Endothelial cell of umbilical vein (primary cell): ENCODE measurements at regions not wholly inside any gene's neighbourhood (a gene's known extent, or its start where the extent isn't known, plus 50 kb on each side); places are given as distances from the start of the nearest gene placed in this dataset.

Experiments
- BruUV-seq: library from RNA; stranded (reverse); fragments of 400-500 nt; replicated peaks from 2 replicates; lab custom pipeline; 2021; lab: Mats Ljungman, UMichigan
- CTCF ChIA-PET: fragments of 300-600, 350-600 bp; sonication (Branson Sonifier 250); formaldehyde crosslinking; loops from one replicate; lab custom pipeline; 2021; ENCODE audit warnings: antibody characterized with exemption, inconsistent platforms; lab: Charles Lee
- POLR2A ChIA-PET: fragments of 300-600, 350-600 bp; sonication (Branson Sonifier 250); formaldehyde crosslinking; loops from one replicate; lab custom pipeline; 2021; ENCODE audit warnings: antibody characterized with exemption, inconsistent platforms; lab: Charles Lee
- DNase-seq: peaks from one replicate; pipeline ENCODE4 v3.0.0-alpha.2; 2011; ENCODE audit warnings: low read depth, low spot score
- FAIRE-seq: peaks from 2 replicates; lab custom pipeline; 2011; peaks lifted over from hg19 to GRCh38; lab: Jason Lieb, UNC
- H2AFZ ChIP-seq: 2 replicates; pipeline ENCODE4 v1.6.0; 2012; ENCODE audit warnings: low read depth, low read length, control low read depth, inconsistent platforms
- H3K27ac ChIP-seq: 2 replicates; pipeline ENCODE4 v1.5.1; 2011; ENCODE audit warnings: low read depth, mild to moderate bottlenecking, control low read depth, low read length, moderate library complexity; ENCODE audit not compliant: insufficient read depth
- H3K27me3 ChIP-seq, 2 experiments: 2 replicates each; pipeline versions ENCODE4 v1.6.0 to v1.6.1; 2011; ENCODE audit warnings: low read length in 2 of 2, mixed read lengths in 1 of 2; ENCODE audit not compliant: control insufficient read depth in 2 of 2, insufficient read depth in 2 of 2
- H3K36me3 ChIP-seq, 2 experiments: 2 replicates in 1 of 2; 3 replicates in 1 of 2; pipeline ENCODE4 v1.5.1; 2011; ENCODE audit warnings: low read length in 2 of 2, mild to moderate bottlenecking in 1 of 2, moderate library complexity in 1 of 2; ENCODE audit not compliant: control insufficient read depth in 2 of 2, insufficient read depth in 2 of 2; ENCODE audit errors: extremely low read depth in 1 of 2
- H3K4me1 ChIP-seq: 3 replicates; pipeline ENCODE4 v1.5.1; 2011; ENCODE audit warnings: mild to moderate bottlenecking, low read length; ENCODE audit not compliant: control insufficient read depth, insufficient read depth; ENCODE audit errors: extremely low read depth
- H3K4me2 ChIP-seq: 2 replicates; pipeline ENCODE4 v1.6.1; 2011; ENCODE audit warnings: low read length, control low read depth, mixed read lengths; ENCODE audit not compliant: insufficient read depth
- H3K4me3 ChIP-seq, 3 experiments: fragments of 200-600 bp in 1 of 3; sonication (generic), shearing (Covaris generic) in 1 of 3; replicated peaks in 1 of 3; 2 replicates each; pipeline ENCODE4 v1.5.1; 2011 to 2016; ENCODE audit warnings: control low read depth in 3 of 3, low read length in 3 of 3, mild to moderate bottlenecking in 2 of 3, inconsistent platforms in 1 of 3, low read depth in 1 of 3, moderate library complexity in 1 of 3; ENCODE audit not compliant: insufficient read depth in 1 of 3
- H3K79me2 ChIP-seq: 2 replicates; pipeline ENCODE4 v1.6.0; 2012; ENCODE audit warnings: low read length, inconsistent platforms; ENCODE audit not compliant: control insufficient read depth, insufficient read depth
- H3K9ac ChIP-seq: replicated peaks from 2 replicates; pipeline ENCODE3; 2011; ENCODE audit warnings: low read length, control low read depth; ENCODE audit not compliant: insufficient read depth; ENCODE audit errors: extremely low read depth
- H3K9me1 ChIP-seq: replicated peaks from 3 replicates; pipeline ENCODE4 v1.6.0; 2011; ENCODE audit warnings: mild to moderate bottlenecking, low read length; ENCODE audit not compliant: control insufficient read depth, insufficient read depth; ENCODE audit errors: extremely low read depth
- H3K9me3 ChIP-seq: replicated peaks from 2 replicates; pipeline ENCODE4 v1.5.1; 2012; ENCODE audit warnings: low read length, inconsistent platforms; ENCODE audit not compliant: control insufficient read depth, insufficient read depth
- H4K20me1 ChIP-seq: replicated peaks from 2 replicates; pipeline ENCODE3; 2011; ENCODE audit warnings: mild to moderate bottlenecking, low read length; ENCODE audit not compliant: control insufficient read depth, insufficient read depth; ENCODE audit errors: extremely low read depth
- EZH2 ChIP-seq: IDR thresholded peaks from 2 replicates; pipeline ENCODE4 v1.6.1; 2012; ENCODE audit warnings: borderline replicate concordance, low read depth, mild to moderate bottlenecking, moderate library complexity, low read length, inconsistent platforms; ENCODE audit not compliant: severe bottlenecking
- FOS ChIP-seq: IDR thresholded peaks from 2 replicates; pipeline ENCODE4 v1.6.1; 2011; ENCODE audit warnings: mild to moderate bottlenecking, low read length, moderate library complexity, borderline replicate concordance; ENCODE audit not compliant: insufficient read depth
- JUN ChIP-seq: IDR thresholded peaks from 2 replicates; pipeline ENCODE4 v1.6.1; 2011; ENCODE audit warnings: borderline replicate concordance, low read depth; ENCODE audit not compliant: insufficient read length, insufficient read depth
- MYC ChIP-seq: IDR thresholded peaks from one replicate; pipeline ENCODE4 v1.6.1; 2011; ENCODE audit warnings: mild to moderate bottlenecking, low read depth, low read length
- POLR2AphosphoS5 ChIP-seq: IDR thresholded peaks from 2 replicates; pipeline ENCODE4 v1.6.1; 2012; ENCODE audit warnings: low read depth, mild to moderate bottlenecking, control low read depth, low read length, moderate library complexity; ENCODE audit not compliant: insufficient read depth
- dilution Hi-C: fragments of 300-500 bp; cut with MboI; formaldehyde crosslinking; loops from one replicate; pipeline ENCODE4 v1.15.0; 2019; ENCODE audit warnings: low sequenced_read_pairs; ENCODE audit not compliant: extremely low pct_ligation_motif_present
- intact Hi-C: fragments of 100-400 bp; cut with micrococcal nuclease; formaldehyde crosslinking; loops from one replicate; pipeline ENCODE4 v1.10.0; 2022
- TF ChIP-seq, protein P1 (sequence below), 2 donors: IDR thresholded peaks; 1 replicate in 1 of 2; 2 replicates in 1 of 2; pipeline ENCODE4 v1.5.1; 2011; ENCODE audit warnings: low read length in 2 of 2, mild to moderate bottlenecking in 2 of 2, moderate library complexity in 2 of 2, control low read depth in 1 of 2, inconsistent platforms in 1 of 2, low read depth in 1 of 2; ENCODE audit not compliant: insufficient read depth in 1 of 2; ENCODE audit errors: extremely low read depth in 1 of 2

DNA sequence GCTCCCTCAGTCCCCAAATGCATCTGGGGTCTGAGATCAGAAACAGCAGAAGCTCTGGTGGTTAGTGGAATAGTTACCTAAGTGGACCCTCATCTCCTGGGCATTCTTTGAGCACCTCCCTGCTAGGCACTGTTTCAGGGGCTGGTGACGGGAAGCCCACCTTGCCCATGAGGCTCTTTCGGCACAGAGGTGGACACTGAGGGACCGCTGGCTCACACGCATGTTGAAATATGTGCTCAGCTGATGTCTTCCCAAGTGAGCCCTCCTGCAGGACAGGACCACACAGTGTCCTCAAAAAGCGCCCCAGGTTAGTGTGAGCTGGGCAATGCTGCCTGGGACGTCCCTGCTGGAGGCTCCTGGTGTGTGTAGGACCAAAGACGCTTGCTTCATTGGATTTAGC, 1379.9 kb downstream of the TBC1D22A start:
- Histone ChIP-seq H3K9ac (no peak overlapping the region), H4K20me1 (no peaks in the 10 kb centered on the region), H3K4me1 (no peaks in the 10 kb centered on the region), H3K4me3 (no peak overlapping the region), H3K79me2 (no peaks in the 10 kb centered on the region), H3K27ac (no peak overlapping the region), H2AFZ (no peak overlapping the region), H3K36me3 (no peaks in the 10 kb centered on the region), H3K4me2 (no peak overlapping the region), H3K9me1 (no peaks in the 10 kb centered on the region), H3K9me3 (peaks cover 13% of the 10 kb centered on the region), H3K27me3 (no peaks in the 10 kb centered on the region)
- no peak for TF ChIP-seq FOS
- TF ChIP-seq, protein P1, sequence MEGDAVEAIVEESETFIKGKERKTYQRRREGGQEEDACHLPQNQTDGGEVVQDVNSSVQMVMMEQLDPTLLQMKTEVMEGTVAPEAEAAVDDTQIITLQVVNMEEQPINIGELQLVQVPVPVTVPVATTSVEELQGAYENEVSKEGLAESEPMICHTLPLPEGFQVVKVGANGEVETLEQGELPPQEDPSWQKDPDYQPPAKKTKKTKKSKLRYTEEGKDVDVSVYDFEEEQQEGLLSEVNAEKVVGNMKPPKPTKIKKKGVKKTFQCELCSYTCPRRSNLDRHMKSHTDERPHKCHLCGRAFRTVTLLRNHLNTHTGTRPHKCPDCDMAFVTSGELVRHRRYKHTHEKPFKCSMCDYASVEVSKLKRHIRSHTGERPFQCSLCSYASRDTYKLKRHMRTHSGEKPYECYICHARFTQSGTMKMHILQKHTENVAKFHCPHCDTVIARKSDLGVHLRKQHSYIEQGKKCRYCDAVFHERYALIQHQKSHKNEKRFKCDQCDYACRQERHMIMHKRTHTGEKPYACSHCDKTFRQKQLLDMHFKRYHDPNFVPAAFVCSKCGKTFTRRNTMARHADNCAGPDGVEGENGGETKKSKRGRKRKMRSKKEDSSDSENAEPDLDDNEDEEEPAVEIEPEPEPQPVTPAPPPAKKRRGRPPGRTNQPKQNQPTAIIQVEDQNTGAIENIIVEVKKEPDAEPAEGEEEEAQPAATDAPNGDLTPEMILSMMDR (IDR thresholded peaks at IDR 0.05; ENCODE audit: extremely low read depth in 1 of 2, insufficient read depth in 1 of 2, low read depth in 1 of 2, low read length in 2 of 2): no peak
- TF ChIP-seq EZH2: no peak
- TF ChIP-seq JUN: no peak
- no peak for TF ChIP-seq MYC
- no peak for TF ChIP-seq POLR2AphosphoS5
- dilution Hi-C loops: no loop called here
- ChIA-PET POLR2A (no interaction called here), CTCF (no interaction called here)
- intact Hi-C loops: no loop called here
- FAIRE-seq (no peak), DNase-seq (no peak)
- no TSS peak for BruUV-seq

DNA sequence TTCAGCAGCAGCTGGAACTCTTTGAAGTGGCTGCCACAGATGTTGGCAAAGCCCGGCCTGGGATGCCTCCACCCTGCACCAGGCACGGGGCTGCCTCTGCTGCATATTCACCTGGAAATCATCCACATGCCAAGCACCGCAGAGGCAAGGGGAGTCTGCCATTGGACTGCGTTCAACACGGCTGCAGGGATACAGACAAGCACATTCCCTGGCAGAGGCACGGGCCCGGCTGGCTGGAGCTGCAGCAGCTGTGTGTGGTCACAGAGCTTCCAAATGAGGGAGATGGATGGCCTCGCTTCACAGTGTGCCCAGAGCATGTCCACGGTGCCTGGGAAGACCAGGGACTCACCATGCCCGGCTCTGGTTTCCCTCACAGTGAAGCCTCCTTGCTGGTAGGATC, 1378.9 kb downstream of the TBC1D22A start:
- peaks cover 15% of the 10 kb centered on the region for H3K9me3 ChIP-seq
- no peak overlapping the region for H3K4me2 ChIP-seq
- H3K4me1 ChIP-seq: no peaks in the 10 kb centered on the region
- ChIA-PET POLR2A (no interaction called here), CTCF (no interaction called here)
- H3K27ac ChIP-seq: no peak overlapping the region
- dilution Hi-C loops (no loop called here), intact Hi-C loops (no loop called here)
- H4K20me1 ChIP-seq: no peaks in the 10 kb centered on the region
- H3K79me2 ChIP-seq: no peaks in the 10 kb centered on the region
- no peak for FAIRE-seq
- H2AFZ ChIP-seq: no peak overlapping the region
- H3K9ac ChIP-seq: no peak overlapping the region
- BruUV-seq: no TSS peak
- H3K27me3 ChIP-seq: no peaks in the 10 kb centered on the region
- H3K9me1 ChIP-seq: no peaks in the 10 kb centered on the region
- DNase-seq: no peak
- TF ChIP-seq, protein P1 (IDR thresholded peaks at IDR 0.05; ENCODE audit: extremely low read depth in 1 of 2, insufficient read depth in 1 of 2, low read depth in 1 of 2, low read length in 2 of 2): no peak
- no peaks in the 10 kb centered on the region for H3K36me3 ChIP-seq
- no peak overlapping the region for H3K4me3 ChIP-seq
